ENCODE measurements at regions not wholly inside any gene's neighbourhood (a gene's known extent, or its start where the extent isn't known, plus 50 kb on each side); places are given as distances from the start of the nearest gene placed in this dataset.

DNA sequence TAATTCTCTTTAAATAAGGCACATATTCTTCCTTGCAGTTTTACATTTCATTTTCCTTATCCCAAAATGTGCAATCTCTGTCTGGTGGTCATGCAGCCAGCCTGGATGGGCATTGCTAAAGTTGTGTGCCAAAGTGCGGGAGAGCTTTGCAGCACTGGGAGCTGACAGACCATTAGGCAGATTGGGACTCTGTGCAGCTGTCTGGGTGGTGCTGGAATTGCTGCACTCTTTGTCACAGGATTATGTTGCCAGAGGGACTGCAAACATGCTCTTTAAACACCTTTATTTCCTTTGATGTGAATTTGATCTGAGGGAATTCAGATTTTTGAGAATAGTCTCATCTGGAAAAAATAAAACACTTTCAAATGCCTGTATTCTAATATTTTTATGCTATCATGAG lies 956.2 kb upstream of the DIAPH2 start:
- TF ChIP-seq, protein P1, sequence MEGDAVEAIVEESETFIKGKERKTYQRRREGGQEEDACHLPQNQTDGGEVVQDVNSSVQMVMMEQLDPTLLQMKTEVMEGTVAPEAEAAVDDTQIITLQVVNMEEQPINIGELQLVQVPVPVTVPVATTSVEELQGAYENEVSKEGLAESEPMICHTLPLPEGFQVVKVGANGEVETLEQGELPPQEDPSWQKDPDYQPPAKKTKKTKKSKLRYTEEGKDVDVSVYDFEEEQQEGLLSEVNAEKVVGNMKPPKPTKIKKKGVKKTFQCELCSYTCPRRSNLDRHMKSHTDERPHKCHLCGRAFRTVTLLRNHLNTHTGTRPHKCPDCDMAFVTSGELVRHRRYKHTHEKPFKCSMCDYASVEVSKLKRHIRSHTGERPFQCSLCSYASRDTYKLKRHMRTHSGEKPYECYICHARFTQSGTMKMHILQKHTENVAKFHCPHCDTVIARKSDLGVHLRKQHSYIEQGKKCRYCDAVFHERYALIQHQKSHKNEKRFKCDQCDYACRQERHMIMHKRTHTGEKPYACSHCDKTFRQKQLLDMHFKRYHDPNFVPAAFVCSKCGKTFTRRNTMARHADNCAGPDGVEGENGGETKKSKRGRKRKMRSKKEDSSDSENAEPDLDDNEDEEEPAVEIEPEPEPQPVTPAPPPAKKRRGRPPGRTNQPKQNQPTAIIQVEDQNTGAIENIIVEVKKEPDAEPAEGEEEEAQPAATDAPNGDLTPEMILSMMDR (IDR thresholded peaks at IDR 0.05) = no peak
- Mint-ChIP-seq H3K4me1 (ENCODE audit: unreplicated experiment) (no peaks in the 10 kb centered on the region), H3K27ac (ENCODE audit: unreplicated experiment) (no peak overlapping the region), H3K36me3 (ENCODE audit: unreplicated experiment) (no peaks in the 10 kb centered on the region), H3K27me3 (ENCODE audit: unreplicated experiment) (no peaks in the 10 kb centered on the region), H3K9me3 (ENCODE audit: unreplicated experiment) (no peaks in the 10 kb centered on the region), H3K4me3 (ENCODE audit: unreplicated experiment) (no peak overlapping the region)
- no peak for DNase-seq (ENCODE audit: extremely low spot score, unreplicated experiment)

DNA sequence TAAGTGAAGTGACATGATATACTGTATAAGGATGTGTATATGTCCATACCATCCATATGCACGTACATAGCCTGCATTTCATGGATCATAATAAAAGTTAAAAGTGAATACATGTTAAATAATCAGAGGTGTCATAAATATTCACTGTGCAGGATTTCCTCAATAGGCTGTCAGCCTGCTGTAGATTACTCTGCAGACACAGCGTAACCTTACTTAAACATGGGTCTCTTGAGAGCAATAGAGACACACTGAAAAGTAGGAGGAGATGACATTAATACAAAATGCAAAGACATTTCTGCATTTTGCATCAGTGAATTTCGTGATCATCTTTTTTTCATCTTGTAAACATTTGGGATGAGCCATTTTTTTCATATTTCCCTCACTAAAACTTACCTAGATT lies 955.2 kb upstream of the DIAPH2 start:
- Mint-ChIP-seq H3K36me3 (ENCODE audit: unreplicated experiment) (no peaks in the 10 kb centered on the region), H3K4me3 (ENCODE audit: unreplicated experiment) (no peak overlapping the region), H3K9me3 (ENCODE audit: unreplicated experiment) (peaks cover 4% of the 10 kb centered on the region), H3K4me1 (ENCODE audit: unreplicated experiment) (no peaks in the 10 kb centered on the region), H3K27ac (ENCODE audit: unreplicated experiment) (no peak overlapping the region), H3K27me3 (ENCODE audit: unreplicated experiment) (no peaks in the 10 kb centered on the region)
- TF ChIP-seq, protein P1 (IDR thresholded peaks at IDR 0.05) = no peak
- no peak for DNase-seq (ENCODE audit: extremely low spot score, unreplicated experiment)

DNA sequence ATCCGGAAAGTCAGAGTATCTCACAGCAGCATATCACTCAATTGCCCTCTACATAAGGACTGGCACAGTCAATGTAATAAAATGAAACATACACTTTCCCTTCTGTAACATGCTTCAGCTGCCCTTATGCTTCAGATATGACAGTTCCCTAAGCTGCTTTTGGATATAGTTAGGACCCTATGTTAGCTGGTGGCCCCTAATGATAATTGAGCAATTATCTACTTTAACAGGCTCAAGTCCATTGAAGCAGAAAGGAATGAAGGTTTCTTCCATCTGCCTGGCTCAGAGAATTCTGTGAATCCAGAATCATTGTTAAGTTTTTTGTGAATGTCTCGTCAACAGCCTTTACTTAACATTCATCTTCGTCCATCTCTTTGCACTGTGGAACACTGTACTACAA lies 951.2 kb upstream of the DIAPH2 start:
- no peak overlapping the region for H3K4me3 Mint-ChIP-seq (ENCODE audit: unreplicated experiment)
- TF ChIP-seq, protein P1 (IDR thresholded peaks at IDR 0.05) = no peak
- peaks cover 17% of the 10 kb centered on the region for H3K9me3 Mint-ChIP-seq (ENCODE audit: unreplicated experiment)
- H3K27ac Mint-ChIP-seq (ENCODE audit: unreplicated experiment) = no peak overlapping the region
- DNase-seq (ENCODE audit: extremely low spot score, unreplicated experiment) = no peak
- H3K4me1 Mint-ChIP-seq (ENCODE audit: unreplicated experiment) = no peaks in the 10 kb centered on the region
- H3K36me3 Mint-ChIP-seq (ENCODE audit: unreplicated experiment) = no peaks in the 10 kb centered on the region
- H3K27me3 Mint-ChIP-seq (ENCODE audit: unreplicated experiment) = no peaks in the 10 kb centered on the region

DNA sequence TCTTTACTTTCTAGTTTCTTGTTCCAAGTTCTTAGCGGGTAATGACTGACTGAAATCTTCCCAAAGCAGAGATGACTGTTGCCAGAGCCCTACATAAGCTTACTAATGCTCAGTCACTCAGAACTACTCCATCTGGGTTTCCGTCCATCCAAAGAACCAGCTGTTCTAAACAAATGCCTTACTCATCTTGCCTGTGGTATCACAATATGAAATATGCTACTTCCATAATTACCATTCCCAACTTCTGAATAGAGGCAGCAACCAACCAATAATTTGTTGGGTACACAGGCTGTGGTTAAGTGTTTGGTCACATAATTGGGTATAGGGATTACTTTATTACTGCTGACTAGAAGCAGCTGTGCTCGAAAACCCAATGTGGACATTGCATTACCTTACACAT lies 930.2 kb upstream of the DIAPH2 start:
- Mint-ChIP-seq H3K27me3 (ENCODE audit: unreplicated experiment) (no peaks in the 10 kb centered on the region), H3K4me1 (ENCODE audit: unreplicated experiment) (no peaks in the 10 kb centered on the region), H3K9me3 (ENCODE audit: unreplicated experiment) (peaks cover 11% of the 10 kb centered on the region), H3K27ac (ENCODE audit: unreplicated experiment) (no peak overlapping the region), H3K4me3 (ENCODE audit: unreplicated experiment) (no peak overlapping the region), H3K36me3 (ENCODE audit: unreplicated experiment) (no peaks in the 10 kb centered on the region)
- TF ChIP-seq, protein P1 (IDR thresholded peaks at IDR 0.05) = no peak
- no peak for DNase-seq (ENCODE audit: extremely low spot score, unreplicated experiment)

DNA sequence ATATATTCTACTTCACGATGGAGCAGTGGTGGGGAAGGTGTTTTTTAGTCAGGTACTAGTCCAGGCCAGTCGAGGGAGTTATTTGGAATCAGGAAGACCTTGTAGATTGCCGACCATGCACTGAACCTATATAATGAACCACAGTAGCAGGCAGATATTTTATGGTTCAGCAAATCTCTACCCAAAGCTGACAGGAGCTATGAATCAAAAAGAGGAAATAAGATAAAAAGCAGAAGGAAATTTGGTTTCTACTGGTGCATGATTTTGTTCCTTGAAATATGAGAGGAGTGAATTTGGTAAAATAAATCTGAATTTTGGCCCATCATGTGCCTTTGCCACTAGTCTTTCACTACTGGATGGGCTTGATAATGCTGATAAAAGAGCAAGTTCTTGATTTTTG lies 924.3 kb upstream of the DIAPH2 start:
- DNase-seq (ENCODE audit: extremely low spot score, unreplicated experiment) = no peak
- H3K9me3 Mint-ChIP-seq (ENCODE audit: unreplicated experiment) = peaks cover 7% of the 10 kb centered on the region
- no peak overlapping the region for H3K4me3 Mint-ChIP-seq (ENCODE audit: unreplicated experiment)
- H3K27ac Mint-ChIP-seq (ENCODE audit: unreplicated experiment) = no peak overlapping the region
- no peaks in the 10 kb centered on the region for H3K4me1 Mint-ChIP-seq (ENCODE audit: unreplicated experiment)
- H3K36me3 Mint-ChIP-seq (ENCODE audit: unreplicated experiment) = no peaks in the 10 kb centered on the region
- H3K27me3 Mint-ChIP-seq (ENCODE audit: unreplicated experiment) = no peaks in the 10 kb centered on the region
- TF ChIP-seq, protein P1 (IDR thresholded peaks at IDR 0.05) = no peak
